ES-I3 (cell line): ENCODE measurements at regions not wholly inside any gene's neighbourhood (a gene's known extent, or its start where the extent isn't known, plus 50 kb on each side); places are given as distances from the start of the nearest gene placed in this dataset.
"Not testable (repeated sequence)": the region's sequence is repeated elsewhere in the genome, so short reads cannot be mapped to it uniquely, and the experiment has no call there.

Experiments
- H3K36me3 ChIP-seq: 2 replicates; pipeline ENCODE4 v1.6.1; 2013; ENCODE audit warnings: mild to moderate bottlenecking, low read length, control low read depth, moderate library complexity; ENCODE audit not compliant: insufficient read depth
- H3K4me1 ChIP-seq: 2 replicates; pipeline ENCODE4 v1.6.1; 2013; ENCODE audit warnings: mild to moderate bottlenecking, control low read depth, low read length; ENCODE audit not compliant: insufficient read depth
- H3K9ac ChIP-seq: 2 replicates; pipeline ENCODE4 v1.6.1; 2013; ENCODE audit warnings: low read depth, mild to moderate bottlenecking, low read length, moderate library complexity
- H3K9me3 ChIP-seq: 2 replicates; pipeline ENCODE4 v1.6.1; 2013; ENCODE audit warnings: mild to moderate bottlenecking, low read length, moderate library complexity; ENCODE audit not compliant: control insufficient read depth, insufficient read depth

DNA sequence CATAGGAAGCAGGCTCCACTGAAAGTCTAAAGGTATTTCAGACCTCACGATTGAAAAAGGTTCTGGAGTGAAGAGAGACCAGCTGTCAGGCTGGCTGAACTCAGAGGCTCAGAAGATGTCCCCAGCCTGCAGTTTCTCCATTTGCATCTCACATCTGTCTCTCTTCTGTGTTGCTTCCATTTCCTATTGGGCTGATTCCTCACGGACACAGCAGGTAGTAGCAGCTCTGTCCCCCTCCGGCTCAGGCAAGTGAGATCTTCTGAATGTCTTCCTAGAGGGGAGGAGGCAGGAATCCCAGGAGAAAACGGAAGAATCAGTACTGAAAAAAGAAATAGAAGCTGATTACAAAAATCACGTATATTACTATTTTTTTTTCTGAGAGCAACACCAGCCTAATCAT lies 274.1 kb upstream of the COBL start:
- Histone ChIP-seq H3K9me3 (no peaks in the 10 kb centered on the region), H3K9ac (no peak overlapping the region), H3K36me3 (no peaks in the 10 kb centered on the region), H3K4me1 (peaks cover 8% of the 10 kb centered on the region)

GRCh38 chr7:51589111-51589510 lies 272.5 kb upstream of the COBL start:
- Histone ChIP-seq H3K36me3 (no peaks in the 10 kb centered on the region), H3K4me1 (peaks cover 8% of the 10 kb centered on the region)

GRCh38 chr7:51587604-51588003 lies 271.0 kb upstream of the COBL start:
- no peaks in the 10 kb centered on the region for H3K36me3 ChIP-seq
- no peak overlapping the region for H3K9ac ChIP-seq

More at GRCh38 chr7:51589111-51589510, 272.5 kb upstream of the COBL start:
- no peak overlapping the region for H3K9ac ChIP-seq
- no peaks in the 10 kb centered on the region for H3K9me3 ChIP-seq

DNA sequence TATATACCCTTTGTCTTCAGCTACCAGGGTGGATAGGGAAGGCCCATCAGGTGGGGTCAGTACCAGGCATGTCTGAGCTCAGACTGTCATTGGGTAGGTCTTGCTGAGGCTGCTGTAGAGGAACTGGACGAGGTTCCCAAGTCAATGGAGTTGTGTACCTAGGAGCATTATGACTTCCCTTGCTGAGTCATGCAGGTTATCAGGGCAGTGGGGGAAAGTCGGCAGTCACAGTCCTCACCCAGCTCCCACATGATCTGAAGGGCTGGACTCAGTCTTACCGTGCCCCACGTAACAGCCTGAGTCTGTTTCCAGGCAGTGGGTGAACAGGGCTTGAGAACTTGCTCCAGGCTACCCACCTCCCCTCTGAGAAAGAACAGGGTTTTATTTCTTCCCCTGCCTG lies 260.8 kb upstream of the COBL start:
- Histone ChIP-seq H3K36me3 (no peaks in the 10 kb centered on the region), H3K9ac (no peak overlapping the region), H3K4me1 (no peaks in the 10 kb centered on the region), H3K9me3 (no peaks in the 10 kb centered on the region)

More at GRCh38 chr7:51587604-51588003, 271.0 kb upstream of the COBL start:
- Histone ChIP-seq H3K9me3 (no peaks in the 10 kb centered on the region), H3K4me1 (peaks cover 8% of the 10 kb centered on the region)

- H3K36me3 ChIP-seq: no peaks in the 10 kb centered on the region
- no peaks in the 10 kb centered on the region for H3K9me3 ChIP-seq
- no peaks in the 10 kb centered on the region for H3K4me1 ChIP-seq
- no peak overlapping the region for H3K9ac ChIP-seq
Measured at GRCh38 chr7:51569581-51569980, 253.0 kb upstream of the COBL start.

DNA sequence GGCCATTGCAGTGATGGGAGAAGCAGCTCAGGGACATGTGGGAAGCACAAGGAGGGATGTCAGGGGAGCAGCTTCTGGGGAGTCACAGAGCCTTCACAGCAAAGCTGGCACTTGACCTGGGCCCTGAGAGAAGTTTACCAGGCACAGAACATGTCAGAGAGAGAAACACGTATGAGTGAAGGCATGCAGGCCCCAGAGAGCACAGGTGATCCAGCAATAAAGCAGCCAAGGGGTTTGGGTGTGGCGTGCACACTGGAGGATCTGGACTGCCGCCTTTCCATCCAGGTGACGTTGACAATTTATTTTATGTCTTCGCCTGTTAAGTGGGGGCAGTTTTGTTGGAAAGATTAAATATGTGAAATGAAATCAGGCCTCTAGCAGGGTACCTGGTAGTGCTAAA lies 252.6 kb upstream of the COBL start:
- no peak overlapping the region for H3K9ac ChIP-seq

DNA sequence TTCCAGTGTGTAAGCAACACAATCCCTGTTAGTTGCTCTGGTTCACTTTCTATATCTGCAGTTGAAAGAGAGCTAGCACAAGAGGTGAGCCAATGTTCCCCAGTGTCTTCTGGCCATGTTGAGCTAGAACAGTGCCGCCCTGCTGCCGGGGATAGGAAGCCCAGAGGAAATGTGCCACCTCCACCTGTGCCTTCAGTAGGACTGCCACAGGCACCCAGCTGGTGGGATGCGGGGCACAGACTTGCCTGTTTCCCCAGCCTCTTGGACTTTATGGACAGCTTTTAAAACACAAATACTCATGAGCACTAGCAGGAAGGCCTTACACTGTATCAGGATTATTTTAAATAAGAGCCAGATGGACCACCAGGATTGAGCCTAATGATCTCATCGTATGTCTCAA lies 234.5 kb upstream of the COBL start:
- Histone ChIP-seq H3K36me3 (no peaks in the 10 kb centered on the region), H3K9ac (no peak overlapping the region), H3K9me3 (no peaks in the 10 kb centered on the region), H3K4me1 (no peaks in the 10 kb centered on the region)

More for the DNA sequence above, 252.6 kb upstream of the COBL start:
- no peaks in the 10 kb centered on the region for H3K4me1 ChIP-seq
- no peaks in the 10 kb centered on the region for H3K9me3 ChIP-seq
- no peaks in the 10 kb centered on the region for H3K36me3 ChIP-seq

DNA sequence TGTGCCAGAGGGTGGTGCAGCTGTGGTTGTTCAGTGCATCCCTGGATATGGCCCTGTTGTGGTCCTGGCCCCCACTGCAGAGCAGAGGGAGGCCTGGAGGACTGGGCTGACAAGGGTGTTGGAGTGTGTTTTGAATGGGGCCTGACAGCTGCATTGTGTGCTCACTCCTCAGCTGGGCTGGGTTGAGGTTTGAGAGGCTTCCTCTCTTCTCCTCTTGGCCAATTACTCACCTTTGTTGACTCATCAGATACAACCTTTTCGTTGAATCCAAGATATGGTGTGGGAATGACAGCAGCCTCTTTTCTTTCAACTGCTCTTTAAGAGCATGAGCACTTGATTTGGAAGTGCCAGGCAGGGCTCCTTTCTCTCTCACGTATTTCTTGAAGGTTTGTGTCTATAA lies 228.5 kb upstream of the COBL start:
- H3K9ac ChIP-seq: no peak overlapping the region
- H3K36me3 ChIP-seq: no peaks in the 10 kb centered on the region

DNA sequence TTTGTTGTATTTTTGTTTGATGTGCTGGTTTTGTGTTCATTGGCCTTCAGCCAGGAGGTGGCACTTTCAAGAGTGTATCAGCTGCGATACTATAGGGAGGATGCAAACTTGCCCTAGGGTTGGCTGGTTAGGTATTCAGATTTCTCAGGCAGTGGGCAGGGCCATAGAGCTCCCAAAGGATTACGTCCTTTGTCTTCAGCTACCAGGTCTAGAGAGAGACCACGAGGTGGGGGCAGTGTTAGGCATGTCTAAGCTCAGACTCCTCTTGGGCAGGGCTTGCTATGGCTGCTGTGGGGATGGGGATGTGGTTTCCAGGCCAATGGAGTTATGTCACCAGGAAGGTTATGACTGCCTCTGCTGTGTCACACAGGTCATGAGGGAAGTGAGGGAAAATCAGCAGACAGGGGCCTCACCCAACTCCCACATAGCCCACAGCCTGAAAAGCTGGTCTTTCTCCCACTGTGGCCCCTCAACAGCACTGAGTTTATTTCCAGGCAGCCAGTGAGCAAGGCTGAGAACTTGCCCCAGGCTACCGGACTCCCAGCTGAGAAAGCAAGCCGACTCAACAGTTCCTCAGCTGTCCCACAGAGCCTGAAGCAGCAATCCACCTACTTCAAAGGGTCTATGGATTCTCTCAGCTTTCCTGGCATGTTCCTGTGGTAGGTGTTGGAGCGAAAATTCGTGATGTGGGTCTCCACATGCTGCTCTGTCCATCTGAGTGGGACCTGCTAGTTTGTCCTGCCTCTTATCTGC lies 227.4 kb upstream of the COBL start:
- H3K36me3 ChIP-seq: no peaks in the 10 kb centered on the region
- H3K9me3 ChIP-seq: no peaks in the 10 kb centered on the region
- no peaks in the 10 kb centered on the region for H3K4me1 ChIP-seq
- H3K9ac ChIP-seq: no peak overlapping the region

More for the DNA sequence above, 228.5 kb upstream of the COBL start:
- Histone ChIP-seq H3K4me1 (no peaks in the 10 kb centered on the region), H3K9me3 (no peaks in the 10 kb centered on the region)

GRCh38 chr7:51540906-51541305 lies 224.3 kb upstream of the COBL start:
- not testable (repeated sequence) for H3K4me1 ChIP-seq, H3K9ac ChIP-seq, H3K9me3 ChIP-seq, H3K36me3 ChIP-seq

- Histone ChIP-seq H3K36me3 (no peaks in the 10 kb centered on the region), H3K9ac (no peak overlapping the region), H3K4me1 (no peaks in the 10 kb centered on the region), H3K9me3 (no peaks in the 10 kb centered on the region; the same call in 1 of the 2 replicates)
Measured at GRCh38 chr7:51539840-51540239, 223.2 kb upstream of the COBL start.

DNA sequence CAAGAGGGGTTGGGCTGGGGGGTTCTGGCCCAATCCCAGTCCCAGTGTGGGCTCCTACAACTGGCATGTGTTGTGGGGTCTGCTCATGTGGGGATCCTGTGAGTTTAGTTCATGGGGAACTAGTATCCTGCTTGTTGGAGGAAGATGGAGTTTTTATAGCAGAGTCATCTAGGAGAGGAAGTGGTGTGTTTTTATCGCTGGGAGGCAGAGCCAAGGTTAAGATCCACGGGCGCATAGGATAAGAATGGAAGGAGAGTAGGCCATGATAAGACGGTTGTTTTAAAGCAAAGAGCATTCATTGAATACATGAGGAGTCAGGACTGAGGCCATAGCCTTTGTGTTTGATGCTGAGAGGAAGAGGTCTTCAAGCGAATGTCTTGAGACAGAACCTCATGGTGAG lies 211.6 kb upstream of the COBL start:
- H3K9me3 ChIP-seq: no peaks in the 10 kb centered on the region
- H3K36me3 ChIP-seq: no peaks in the 10 kb centered on the region
- H3K4me1 ChIP-seq: no peaks in the 10 kb centered on the region
- H3K9ac ChIP-seq: no peak overlapping the region

- Histone ChIP-seq H3K36me3 (no peaks in the 10 kb centered on the region), H3K4me1 (peaks cover 12% of the 10 kb centered on the region; the same call in 1 of the 2 replicates), H3K9ac (no peak overlapping the region), H3K9me3 (no peaks in the 10 kb centered on the region)
Measured at GRCh38 chr7:51521694-51522312, 205.2 kb upstream of the COBL start.

- H3K9me3 ChIP-seq: no peaks in the 10 kb centered on the region
- H3K4me1 ChIP-seq: peaks cover 14% of the 10 kb centered on the region; the same call in 1 of the 2 replicates
- no peaks in the 10 kb centered on the region for H3K36me3 ChIP-seq
- H3K9ac ChIP-seq: no peak overlapping the region
Measured at GRCh38 chr7:51521054-51521453, 204.4 kb upstream of the COBL start.

DNA sequence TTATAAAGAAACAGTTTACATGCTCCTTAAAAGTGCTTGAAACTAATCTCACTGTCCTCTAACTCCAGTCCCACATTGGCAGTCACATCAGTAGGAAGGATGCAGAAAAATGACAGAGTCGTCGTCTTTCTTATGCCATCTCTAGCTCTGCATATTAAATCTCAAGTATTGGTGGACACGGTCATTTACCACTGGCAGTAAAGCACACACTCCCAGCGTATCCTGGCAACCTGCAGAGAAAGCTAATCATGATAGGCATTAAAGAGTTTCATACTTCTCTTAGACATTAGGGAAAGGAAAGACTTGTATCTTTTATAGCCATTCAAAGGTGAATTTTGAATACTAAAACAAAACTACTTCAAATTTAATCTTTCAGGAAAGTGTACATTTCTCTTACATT lies 202.0 kb upstream of the COBL start:
- Histone ChIP-seq H3K9ac (no peak overlapping the region), H3K9me3 (no peaks in the 10 kb centered on the region; the same call in 1 of the 2 replicates), H3K4me1 (peaks cover 14% of the 10 kb centered on the region; the same call in 1 of the 2 replicates), H3K36me3 (no peaks in the 10 kb centered on the region)
